ENCODE measurements at regions not wholly inside any gene's neighbourhood (a gene's known extent, or its start where the extent isn't known, plus 50 kb on each side); places are given as distances from the start of the nearest gene placed in this dataset.

DNA sequence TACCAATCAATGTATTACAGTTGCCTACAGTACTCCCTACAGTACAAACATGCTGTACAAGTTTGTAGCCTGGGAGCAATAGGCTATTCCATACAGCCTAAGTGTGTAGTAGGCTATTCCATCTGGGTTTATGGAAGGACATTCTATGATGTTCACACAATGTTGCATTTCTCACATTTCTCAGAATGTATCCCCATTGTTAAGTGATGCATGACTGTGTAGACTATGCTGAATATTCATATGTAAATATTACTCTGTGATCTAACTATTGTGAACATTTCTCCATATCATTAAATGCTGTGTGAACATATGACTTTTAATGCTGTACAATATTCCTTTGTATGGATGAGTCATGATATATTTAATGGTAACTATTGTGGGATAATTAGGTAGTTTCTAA, 139.2 kb upstream of the ADAMTS9 start:
- TF ChIP-seq, protein P1, sequence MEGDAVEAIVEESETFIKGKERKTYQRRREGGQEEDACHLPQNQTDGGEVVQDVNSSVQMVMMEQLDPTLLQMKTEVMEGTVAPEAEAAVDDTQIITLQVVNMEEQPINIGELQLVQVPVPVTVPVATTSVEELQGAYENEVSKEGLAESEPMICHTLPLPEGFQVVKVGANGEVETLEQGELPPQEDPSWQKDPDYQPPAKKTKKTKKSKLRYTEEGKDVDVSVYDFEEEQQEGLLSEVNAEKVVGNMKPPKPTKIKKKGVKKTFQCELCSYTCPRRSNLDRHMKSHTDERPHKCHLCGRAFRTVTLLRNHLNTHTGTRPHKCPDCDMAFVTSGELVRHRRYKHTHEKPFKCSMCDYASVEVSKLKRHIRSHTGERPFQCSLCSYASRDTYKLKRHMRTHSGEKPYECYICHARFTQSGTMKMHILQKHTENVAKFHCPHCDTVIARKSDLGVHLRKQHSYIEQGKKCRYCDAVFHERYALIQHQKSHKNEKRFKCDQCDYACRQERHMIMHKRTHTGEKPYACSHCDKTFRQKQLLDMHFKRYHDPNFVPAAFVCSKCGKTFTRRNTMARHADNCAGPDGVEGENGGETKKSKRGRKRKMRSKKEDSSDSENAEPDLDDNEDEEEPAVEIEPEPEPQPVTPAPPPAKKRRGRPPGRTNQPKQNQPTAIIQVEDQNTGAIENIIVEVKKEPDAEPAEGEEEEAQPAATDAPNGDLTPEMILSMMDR (IDR thresholded peaks at IDR 0.05; ENCODE audit: low read depth, low read length, missing control alignments) = no peak
- in situ Hi-C loops (cut with HindIII; ENCODE audit: low pct_ligation_motif_present, low sequenced_read_pairs) = no loop called here
- H3K27me3 ChIP-seq (replicated peaks) = no peaks in the 10 kb centered on the region

DNA sequence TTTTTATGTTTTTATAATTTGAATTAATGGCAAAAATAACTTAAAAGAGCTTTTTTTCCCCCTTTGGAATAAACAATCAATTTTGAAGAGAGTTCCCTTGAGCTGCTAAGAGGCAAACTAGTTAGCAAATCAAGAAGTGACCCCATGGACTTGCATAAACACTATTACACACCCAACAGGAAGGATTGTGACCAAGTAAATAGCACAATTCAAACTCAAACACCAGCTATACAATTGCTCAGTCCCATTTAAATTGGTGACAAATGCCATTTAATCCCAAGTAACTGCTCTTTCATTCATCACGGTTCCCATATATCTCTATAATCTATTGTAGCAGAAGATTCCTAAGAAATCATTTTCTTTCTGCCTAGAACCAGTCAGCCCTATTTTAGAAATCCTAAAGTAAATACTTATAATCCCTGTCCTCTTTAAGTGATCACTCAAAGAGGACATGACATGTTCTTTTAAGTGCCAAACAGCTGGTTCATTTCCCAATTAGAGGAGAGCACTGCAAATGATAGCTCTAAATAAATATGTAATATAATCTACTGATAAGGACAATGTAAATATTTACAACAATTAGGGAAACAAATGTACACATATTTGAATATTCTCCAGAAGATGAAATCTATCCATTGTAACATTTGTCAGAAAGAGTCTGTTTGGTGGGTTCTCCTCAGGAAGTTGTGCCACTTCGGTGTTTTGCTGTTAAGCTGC, 137.8 kb upstream of the ADAMTS9 start:
- no peak overlapping the region for H3K4me3 ChIP-seq (ENCODE audit: low read depth, low read length)
- TF ChIP-seq, protein P1 (IDR thresholded peaks at IDR 0.05; ENCODE audit: low read depth, low read length, missing control alignments) = no peak
- no peaks in the 10 kb centered on the region for H3K36me3 ChIP-seq (replicated peaks)
- no peak overlapping the region for H3K27ac ChIP-seq
- no peaks in the 10 kb centered on the region for H3K27me3 ChIP-seq (replicated peaks)
- in situ Hi-C loops (cut with HindIII; ENCODE audit: low pct_ligation_motif_present, low sequenced_read_pairs) = no loop called here
- no peak for DNase-seq

More for the DNA sequence above, 139.2 kb upstream of the ADAMTS9 start:
- Histone ChIP-seq H3K36me3 (replicated peaks) (no peaks in the 10 kb centered on the region), H3K4me3 (ENCODE audit: low read depth, low read length) (no peak overlapping the region), H3K27ac (no peak overlapping the region)
- DNase-seq = no peak

DNA sequence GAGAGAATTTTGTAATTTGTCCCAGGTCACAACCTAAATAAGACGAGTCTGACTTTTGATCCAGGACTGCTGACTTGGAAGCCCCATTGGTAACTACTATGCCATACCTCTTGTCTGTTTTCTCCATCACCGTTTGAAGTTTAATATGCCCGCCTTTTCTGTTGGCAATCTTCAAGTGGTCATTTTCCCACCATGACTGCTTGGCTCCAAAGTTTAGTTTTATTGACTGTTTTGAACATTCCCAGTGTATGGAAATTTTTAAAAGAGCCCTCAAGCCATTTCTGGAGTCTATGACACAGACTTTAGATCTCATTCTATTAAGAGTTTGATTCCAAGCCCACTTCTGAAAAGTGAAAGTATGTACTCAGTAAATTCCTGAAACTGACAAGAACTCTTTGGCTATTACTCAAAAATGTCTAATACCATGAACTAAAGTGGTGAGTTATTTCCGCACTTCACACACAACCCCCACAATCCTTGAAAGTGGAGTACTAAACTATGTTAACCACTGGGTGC, 136.7 kb upstream of the ADAMTS9 start:
- Histone ChIP-seq H3K36me3 (replicated peaks) (no peaks in the 10 kb centered on the region), H3K27ac (no peak overlapping the region), H3K27me3 (replicated peaks) (no peaks in the 10 kb centered on the region), H3K4me3 (ENCODE audit: low read depth, low read length) (no peak overlapping the region)
- peak; percentile 62 for DNase-seq
- TF ChIP-seq, protein P1 (IDR thresholded peaks at IDR 0.05; ENCODE audit: low read depth, low read length, missing control alignments) = no peak
- in situ Hi-C loops (cut with HindIII; ENCODE audit: low pct_ligation_motif_present, low sequenced_read_pairs) = no loop called here

DNA sequence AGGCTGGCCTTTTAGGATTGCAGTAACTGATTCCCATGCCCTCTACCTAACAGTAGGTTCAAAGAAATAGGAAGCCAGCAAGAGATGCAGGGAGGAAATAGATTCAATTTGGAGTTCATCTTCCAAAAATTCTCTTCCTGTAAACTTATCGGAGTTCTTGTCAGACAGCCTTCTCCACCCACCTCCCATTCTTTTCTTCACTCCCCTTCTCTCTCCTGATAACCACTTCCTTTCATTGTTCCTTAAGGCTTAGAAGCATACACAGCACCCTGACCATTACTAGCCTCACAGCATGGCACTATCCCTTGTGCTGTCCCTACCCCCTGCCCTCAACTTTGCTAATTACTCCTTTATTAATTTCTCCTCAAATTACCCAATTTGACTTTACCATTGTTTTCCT, 130.4 kb upstream of the ADAMTS9 start:
- in situ Hi-C loops (cut with HindIII; ENCODE audit: low pct_ligation_motif_present, low sequenced_read_pairs) = no loop called here
- H3K36me3 ChIP-seq (replicated peaks) = no peaks in the 10 kb centered on the region
- H3K27ac ChIP-seq = no peak overlapping the region
- no peak for DNase-seq
- TF ChIP-seq, protein P1 (IDR thresholded peaks at IDR 0.05; ENCODE audit: low read depth, low read length, missing control alignments) = no peak
- H3K27me3 ChIP-seq (replicated peaks) = no peaks in the 10 kb centered on the region
- no peak overlapping the region for H3K4me3 ChIP-seq (ENCODE audit: low read depth, low read length)

DNA sequence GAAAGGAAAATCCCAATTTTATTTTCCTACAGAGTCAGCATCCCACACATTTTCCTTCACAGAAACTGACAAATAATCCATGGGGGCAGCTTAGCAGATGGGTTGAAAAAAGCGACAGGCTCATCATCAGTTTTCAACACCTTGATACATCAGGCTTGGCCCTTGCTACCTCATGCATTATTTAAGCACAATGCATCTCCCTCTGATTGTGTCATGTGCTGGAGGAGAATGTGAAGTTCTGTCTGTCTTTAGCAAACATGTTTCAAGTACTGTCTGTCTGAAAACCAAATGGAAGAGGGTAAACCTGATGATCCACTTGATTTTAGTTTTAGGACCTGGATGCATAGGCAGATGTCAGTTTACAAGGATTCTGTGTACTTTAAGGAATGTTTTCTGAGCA, 128.6 kb upstream of the ADAMTS9 start:
- Histone ChIP-seq H3K27ac (no peak overlapping the region), H3K4me3 (ENCODE audit: low read depth, low read length) (no peak overlapping the region), H3K36me3 (replicated peaks) (no peaks in the 10 kb centered on the region), H3K27me3 (replicated peaks) (no peaks in the 10 kb centered on the region)
- no peak for DNase-seq
- in situ Hi-C loops (cut with HindIII; ENCODE audit: low pct_ligation_motif_present, low sequenced_read_pairs) = no loop called here
- TF ChIP-seq, protein P1 (IDR thresholded peaks at IDR 0.05; ENCODE audit: low read depth, low read length, missing control alignments) = no peak

DNA sequence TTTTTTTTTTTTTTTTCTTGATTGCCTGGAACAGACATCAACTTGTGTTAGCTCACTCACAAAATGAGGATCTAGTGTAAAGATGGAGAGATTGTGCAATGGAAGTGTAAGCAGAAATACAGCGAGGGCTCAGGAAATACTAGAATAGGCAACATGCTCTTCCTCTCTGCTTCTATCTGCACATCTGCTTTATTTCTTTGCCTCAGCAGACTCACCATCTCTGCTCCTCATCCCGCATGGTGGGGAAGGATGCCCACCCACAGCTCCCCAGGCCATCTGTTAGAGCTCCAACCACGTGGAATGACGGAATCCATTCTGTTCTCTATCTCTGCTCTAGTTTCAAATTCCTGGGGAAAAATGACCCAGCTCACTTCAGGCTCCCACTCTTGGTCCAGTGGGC, 128.0 kb upstream of the ADAMTS9 start:
- DNase-seq = no peak
- Histone ChIP-seq H3K4me3 (ENCODE audit: low read depth, low read length) (no peak overlapping the region), H3K36me3 (replicated peaks) (no peaks in the 10 kb centered on the region), H3K27ac (no peak overlapping the region), H3K27me3 (replicated peaks) (no peaks in the 10 kb centered on the region)
- TF ChIP-seq, protein P1 (IDR thresholded peaks at IDR 0.05; ENCODE audit: low read depth, low read length, missing control alignments) = no peak
- in situ Hi-C loops (cut with HindIII; ENCODE audit: low pct_ligation_motif_present, low sequenced_read_pairs) = no loop called here

All from brain microvascular endothelial cell (primary cell).